Ovary (tissue), 3 donors: ENCODE measurements at regions not wholly inside any gene's neighbourhood (a gene's known extent, or its start where the extent isn't known, plus 50 kb on each side); places are given as distances from the start of the nearest gene placed in this dataset.

ENCODE experiments used
- CTCF ChIP-seq, 3 donors: fragments of 450-650 bp in 2 of 3; fragments of 200-600 bp in 1 of 3; IDR thresholded peaks; one replicate each; pipeline versions ENCODE4 v1.5.1 to v1.8.0; 2016 to 2022; ENCODE audit warnings: antibody characterized with exemption in 3 of 3, mild to moderate bottlenecking in 1 of 3
- EP300 ChIP-seq: sonication (generic); formaldehyde crosslinking; IDR thresholded peaks from one replicate; pipeline ENCODE4 v1.6.1; 2017; ENCODE audit warnings: antibody characterized with exemption
- POLR2A ChIP-seq: fragments of 450-650 bp; IDR thresholded peaks from one replicate; pipeline ENCODE4 v1.6.1; 2017; ENCODE audit warnings: antibody characterized with exemption, mild to moderate bottlenecking, moderate library complexity
- donor health status: DM: no; HTN: no; CAD: no.

DNA sequence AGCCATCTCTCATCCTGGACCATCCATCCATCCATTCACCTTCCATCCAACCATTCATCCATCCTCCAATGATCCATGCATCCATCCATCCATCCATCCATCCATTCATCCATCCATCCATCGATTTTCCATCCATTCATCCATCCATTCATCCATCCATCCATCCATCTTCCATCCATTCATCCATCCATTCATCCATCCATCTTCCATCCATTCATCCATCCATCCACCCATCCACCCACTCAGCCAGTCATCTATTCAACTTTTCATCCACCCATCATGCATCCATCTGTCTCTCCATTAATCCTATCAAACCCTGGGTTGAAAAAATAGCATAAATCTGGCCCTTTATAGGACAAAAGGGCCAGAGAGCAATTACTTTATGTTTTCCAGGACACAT lies 158.3 kb upstream of the WSCD1 start:
- no peak for TF ChIP-seq CTCF (IDR thresholded peaks at IDR 0.05)
- no peak for TF ChIP-seq EP300
- no peak for TF ChIP-seq POLR2A
